ENCODE measurements at regions not wholly inside any gene's neighbourhood (a gene's known extent, or its start where the extent isn't known, plus 50 kb on each side); places are given as distances from the start of the nearest gene placed in this dataset.

DNA sequence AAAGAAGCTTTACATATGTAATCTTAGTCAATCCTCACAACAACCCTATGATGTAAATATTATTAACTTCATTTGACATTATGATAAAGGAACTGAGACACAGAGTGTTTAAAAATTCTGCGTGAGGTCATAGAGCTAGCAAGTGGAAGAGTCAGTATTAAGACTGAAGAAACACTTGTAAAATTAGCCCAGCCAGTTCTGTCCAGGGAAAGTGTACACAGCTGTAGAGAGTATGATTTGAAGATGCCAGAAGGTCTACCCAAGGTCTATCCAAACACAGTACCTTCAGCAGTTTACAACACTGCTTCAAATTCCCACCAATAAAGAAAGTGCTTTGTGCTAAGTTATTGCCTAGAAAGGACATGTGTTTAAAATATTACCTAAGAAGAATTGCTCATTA is 51.7 kb upstream of the ITPRID2 start (continued):
- TF ChIP-seq, protein P1, sequence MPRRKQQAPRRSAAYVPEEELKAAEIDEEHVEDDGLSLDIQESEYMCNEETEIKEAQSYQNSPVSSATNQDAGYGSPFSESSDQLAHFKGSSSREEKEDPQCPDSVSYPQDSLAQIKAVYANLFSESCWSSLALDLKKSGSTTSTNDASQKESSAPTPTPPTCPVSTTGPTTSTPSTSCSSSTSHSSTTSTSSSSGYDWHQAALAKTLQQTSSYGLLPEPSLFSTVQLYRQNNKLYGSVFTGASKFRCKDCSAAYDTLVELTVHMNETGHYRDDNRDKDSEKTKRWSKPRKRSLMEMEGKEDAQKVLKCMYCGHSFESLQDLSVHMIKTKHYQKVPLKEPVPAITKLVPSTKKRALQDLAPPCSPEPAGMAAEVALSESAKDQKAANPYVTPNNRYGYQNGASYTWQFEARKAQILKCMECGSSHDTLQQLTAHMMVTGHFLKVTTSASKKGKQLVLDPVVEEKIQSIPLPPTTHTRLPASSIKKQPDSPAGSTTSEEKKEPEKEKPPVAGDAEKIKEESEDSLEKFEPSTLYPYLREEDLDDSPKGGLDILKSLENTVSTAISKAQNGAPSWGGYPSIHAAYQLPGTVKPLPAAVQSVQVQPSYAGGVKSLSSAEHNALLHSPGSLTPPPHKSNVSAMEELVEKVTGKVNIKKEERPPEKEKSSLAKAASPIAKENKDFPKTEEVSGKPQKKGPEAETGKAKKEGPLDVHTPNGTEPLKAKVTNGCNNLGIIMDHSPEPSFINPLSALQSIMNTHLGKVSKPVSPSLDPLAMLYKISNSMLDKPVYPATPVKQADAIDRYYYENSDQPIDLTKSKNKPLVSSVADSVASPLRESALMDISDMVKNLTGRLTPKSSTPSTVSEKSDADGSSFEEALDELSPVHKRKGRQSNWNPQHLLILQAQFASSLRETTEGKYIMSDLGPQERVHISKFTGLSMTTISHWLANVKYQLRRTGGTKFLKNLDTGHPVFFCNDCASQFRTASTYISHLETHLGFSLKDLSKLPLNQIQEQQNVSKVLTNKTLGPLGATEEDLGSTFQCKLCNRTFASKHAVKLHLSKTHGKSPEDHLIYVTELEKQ (tag by site-specific recombination; IDR thresholded peaks at IDR 0.05; ENCODE audit: borderline replicate concordance): no peak
- TF ChIP-seq ZNF341 (tag by site-specific recombination; IDR thresholded peaks at IDR 0.05; ENCODE audit: low read depth) (no peak), ZBTB8A (tag by site-specific recombination; IDR thresholded peaks at IDR 0.05) (no peak), ZNF544 (tag by site-specific recombination; IDR thresholded peaks at IDR 0.05) (no peak)
- TF ChIP-seq, protein P2, sequence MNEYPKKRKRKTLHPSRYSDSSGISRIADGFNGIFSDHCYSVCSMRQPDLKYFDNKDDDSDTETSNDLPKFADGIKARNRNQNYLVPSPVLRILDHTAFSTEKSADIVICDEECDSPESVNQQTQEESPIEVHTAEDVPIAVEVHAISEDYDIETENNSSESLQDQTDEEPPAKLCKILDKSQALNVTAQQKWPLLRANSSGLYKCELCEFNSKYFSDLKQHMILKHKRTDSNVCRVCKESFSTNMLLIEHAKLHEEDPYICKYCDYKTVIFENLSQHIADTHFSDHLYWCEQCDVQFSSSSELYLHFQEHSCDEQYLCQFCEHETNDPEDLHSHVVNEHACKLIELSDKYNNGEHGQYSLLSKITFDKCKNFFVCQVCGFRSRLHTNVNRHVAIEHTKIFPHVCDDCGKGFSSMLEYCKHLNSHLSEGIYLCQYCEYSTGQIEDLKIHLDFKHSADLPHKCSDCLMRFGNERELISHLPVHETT (tag by site-specific recombination; IDR thresholded peaks at IDR 0.05): no peak
- TF ChIP-seq, protein P3, sequence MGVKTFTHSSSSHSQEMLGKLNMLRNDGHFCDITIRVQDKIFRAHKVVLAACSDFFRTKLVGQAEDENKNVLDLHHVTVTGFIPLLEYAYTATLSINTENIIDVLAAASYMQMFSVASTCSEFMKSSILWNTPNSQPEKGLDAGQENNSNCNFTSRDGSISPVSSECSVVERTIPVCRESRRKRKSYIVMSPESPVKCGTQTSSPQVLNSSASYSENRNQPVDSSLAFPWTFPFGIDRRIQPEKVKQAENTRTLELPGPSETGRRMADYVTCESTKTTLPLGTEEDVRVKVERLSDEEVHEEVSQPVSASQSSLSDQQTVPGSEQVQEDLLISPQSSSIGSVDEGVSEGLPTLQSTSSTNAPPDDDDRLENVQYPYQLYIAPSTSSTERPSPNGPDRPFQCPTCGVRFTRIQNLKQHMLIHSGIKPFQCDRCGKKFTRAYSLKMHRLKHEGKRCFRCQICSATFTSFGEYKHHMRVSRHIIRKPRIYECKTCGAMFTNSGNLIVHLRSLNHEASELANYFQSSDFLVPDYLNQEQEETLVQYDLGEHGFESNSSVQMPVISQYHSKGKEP (tag by site-specific recombination; IDR thresholded peaks at IDR 0.05): no peak

GRCh38 chr2:181841079-181841478 is 50.5 kb upstream of the ITPRID2 start:
- no peaks in the 10 kb centered on the region for H3K4me1 ChIP-seq (ENCODE audit: control insufficient read depth, insufficient read depth, low read length)
- H3K27ac ChIP-seq (ENCODE audit: extremely low read depth, low read depth, low read length): no peak overlapping the region
- no peaks in the 10 kb centered on the region for H3K36me3 ChIP-seq (ENCODE audit: control insufficient read depth in 2 of 2, insufficient read depth in 1 of 2, low read length in 2 of 2)
- H3K4me3 ChIP-seq (ENCODE audit: low read depth, low read length): no peak overlapping the region
- H3K9me3 ChIP-seq (ENCODE audit: control insufficient read depth, insufficient read depth, low read depth, low read length): no peaks in the 10 kb centered on the region
- CTCF ChIA-PET: interaction anchor here (0.6 to 1.0 kb wide), 2 partner anchors 13 to 36 kb away, joined by 3 to 4 read pairs; no protein-coding TSS in a partner anchor
- POLR2A ChIA-PET: no interaction called here
- no peak for TF ChIP-seq HOXA7 (CRISPR knock-in tag; IDR thresholded peaks at IDR 0.05; ENCODE audit: borderline replicate concordance)
- TF ChIP-seq, protein P4, sequence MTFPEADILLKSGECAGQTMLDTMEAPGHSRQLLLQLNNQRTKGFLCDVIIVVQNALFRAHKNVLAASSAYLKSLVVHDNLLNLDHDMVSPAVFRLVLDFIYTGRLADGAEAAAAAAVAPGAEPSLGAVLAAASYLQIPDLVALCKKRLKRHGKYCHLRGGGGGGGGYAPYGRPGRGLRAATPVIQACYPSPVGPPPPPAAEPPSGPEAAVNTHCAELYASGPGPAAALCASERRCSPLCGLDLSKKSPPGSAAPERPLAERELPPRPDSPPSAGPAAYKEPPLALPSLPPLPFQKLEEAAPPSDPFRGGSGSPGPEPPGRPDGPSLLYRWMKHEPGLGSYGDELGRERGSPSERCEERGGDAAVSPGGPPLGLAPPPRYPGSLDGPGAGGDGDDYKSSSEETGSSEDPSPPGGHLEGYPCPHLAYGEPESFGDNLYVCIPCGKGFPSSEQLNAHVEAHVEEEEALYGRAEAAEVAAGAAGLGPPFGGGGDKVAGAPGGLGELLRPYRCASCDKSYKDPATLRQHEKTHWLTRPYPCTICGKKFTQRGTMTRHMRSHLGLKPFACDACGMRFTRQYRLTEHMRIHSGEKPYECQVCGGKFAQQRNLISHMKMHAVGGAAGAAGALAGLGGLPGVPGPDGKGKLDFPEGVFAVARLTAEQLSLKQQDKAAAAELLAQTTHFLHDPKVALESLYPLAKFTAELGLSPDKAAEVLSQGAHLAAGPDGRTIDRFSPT (tag by site-specific recombination; IDR thresholded peaks at IDR 0.05): no peak
- no peak for TF ChIP-seq SP3 (tag by site-specific recombination; IDR thresholded peaks at IDR 0.05)
- no peak for TF ChIP-seq ZNF704 (tag by site-specific recombination; IDR thresholded peaks at IDR 0.05)
- TF ChIP-seq ZBTB17 (tag by site-specific recombination; IDR thresholded peaks at IDR 0.05): no peak
- no peak for TF ChIP-seq ZNF76 (tag by site-specific recombination; IDR thresholded peaks at IDR 0.05; ENCODE audit: borderline replicate concordance, low read depth)
- no peak for TF ChIP-seq ZNF791 (tag by site-specific recombination; IDR thresholded peaks at IDR 0.05)
- no peak for TF ChIP-seq KLF16 (tag by site-specific recombination; IDR thresholded peaks at IDR 0.05)
- TF ChIP-seq ZFP3 (tag by site-specific recombination; IDR thresholded peaks at IDR 0.05; ENCODE audit: low read depth): no peak
- TF ChIP-seq, protein P5, sequence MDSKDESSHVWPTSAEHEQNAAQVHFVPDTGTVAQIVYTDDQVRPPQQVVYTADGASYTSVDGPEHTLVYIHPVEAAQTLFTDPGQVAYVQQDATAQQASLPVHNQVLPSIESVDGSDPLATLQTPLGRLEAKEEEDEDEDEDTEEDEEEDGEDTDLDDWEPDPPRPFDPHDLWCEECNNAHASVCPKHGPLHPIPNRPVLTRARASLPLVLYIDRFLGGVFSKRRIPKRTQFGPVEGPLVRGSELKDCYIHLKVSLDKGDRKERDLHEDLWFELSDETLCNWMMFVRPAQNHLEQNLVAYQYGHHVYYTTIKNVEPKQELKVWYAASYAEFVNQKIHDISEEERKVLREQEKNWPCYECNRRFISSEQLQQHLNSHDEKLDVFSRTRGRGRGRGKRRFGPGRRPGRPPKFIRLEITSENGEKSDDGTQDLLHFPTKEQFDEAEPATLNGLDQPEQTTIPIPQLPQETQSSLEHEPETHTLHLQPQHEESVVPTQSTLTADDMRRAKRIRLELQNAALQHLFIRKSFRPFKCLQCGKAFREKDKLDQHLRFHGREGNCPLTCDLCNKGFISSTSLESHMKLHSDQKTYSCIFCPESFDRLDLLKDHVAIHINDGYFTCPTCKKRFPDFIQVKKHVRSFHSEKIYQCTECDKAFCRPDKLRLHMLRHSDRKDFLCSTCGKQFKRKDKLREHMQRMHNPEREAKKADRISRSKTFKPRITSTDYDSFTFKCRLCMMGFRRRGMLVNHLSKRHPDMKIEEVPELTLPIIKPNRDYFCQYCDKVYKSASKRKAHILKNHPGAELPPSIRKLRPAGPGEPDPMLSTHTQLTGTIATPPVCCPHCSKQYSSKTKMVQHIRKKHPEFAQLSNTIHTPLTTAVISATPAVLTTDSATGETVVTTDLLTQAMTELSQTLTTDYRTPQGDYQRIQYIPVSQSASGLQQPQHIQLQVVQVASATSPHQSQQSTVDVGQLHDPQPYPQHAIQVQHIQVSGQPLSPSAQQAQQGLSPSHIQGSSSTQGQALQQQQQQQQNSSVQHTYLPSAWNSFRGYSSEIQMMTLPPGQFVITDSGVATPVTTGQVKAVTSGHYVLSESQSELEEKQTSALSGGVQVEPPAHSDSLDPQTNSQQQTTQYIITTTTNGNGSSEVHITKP (tag by site-specific recombination; IDR thresholded peaks at IDR 0.05): no peak

Measured in HEK293 (cell line).